Stomach (tissue), 8 donors: ENCODE measurements at regions not wholly inside any gene's neighbourhood (a gene's known extent, or its start where the extent isn't known, plus 50 kb on each side); places are given as distances from the start of the nearest gene placed in this dataset.

Experiments
- DNase-seq, 2 donors: peaks; one replicate each; pipeline versions ENCODE4 v3.0.0 to v3.0.0-alpha.2; 2013 to 2019
- H3K27ac ChIP-seq, 5 donors: fragments of 200-600 bp in 4 of 5; sonication (generic) in 4 of 5; one replicate each; pipeline ENCODE4 v1.5.1; 2013 to 2019; ENCODE audit warnings: mild to moderate bottlenecking in 1 of 5, moderate library complexity in 1 of 5
- H3K27me3 ChIP-seq, 3 donors: fragments of 200-600 bp; sonication (generic); one replicate each; pipeline ENCODE4 v1.5.1; 2017 to 2019; ENCODE audit warnings: mixed run types in 1 of 3
- H3K36me3 ChIP-seq, 4 donors: fragments of 200-600 bp; sonication (generic); 1 replicate in 3 of 4; 2 replicates in 1 of 4; pipeline ENCODE4 v1.5.1; 2016 to 2019
- H3K4me1 ChIP-seq, 4 donors: fragments of 200-600 bp; sonication (generic); one replicate each; pipeline ENCODE4 v1.5.1; 2016 to 2019
- H3K4me3 ChIP-seq, 4 donors: fragments of 200-600 bp; sonication (generic) in 3 of 4; one replicate each; pipeline ENCODE4 v1.5.1; 2016 to 2019; ENCODE audit warnings: mild to moderate bottlenecking in 1 of 4
- H3K9me3 ChIP-seq, 4 donors: fragments of 200-600 bp; sonication (generic); one replicate each; pipeline ENCODE4 v1.5.1; 2016 to 2019
- EP300 ChIP-seq: sonication (generic); formaldehyde crosslinking; IDR thresholded peaks from one replicate; pipeline ENCODE4 v1.6.1; 2017; ENCODE audit warnings: antibody characterized with exemption
- POLR2A ChIP-seq, 4 donors: fragments of 450-650 bp; IDR thresholded peaks; one replicate each; pipeline ENCODE4 v1.6.1; 2016; ENCODE audit warnings: antibody characterized with exemption in 4 of 4, control low read depth in 2 of 4, mild to moderate bottlenecking in 1 of 4, moderate library complexity in 1 of 4
- POLR2AphosphoS5 ChIP-seq, 3 donors: sonication (generic); formaldehyde crosslinking; IDR thresholded peaks; one replicate each; pipeline ENCODE4 v1.6.1; 2016; ENCODE audit warnings: antibody characterized with exemption in 3 of 3
- WGBS, 5 donors: extraction: QIAGEN DNeasy Blood & Tissue Kit in 3 of 5; methylation state at CpG; one replicate each; pipeline versions ENCODE4 v1.1.5 to v1.1.7; 2013 to 2018; 5-methylcytosine and 5-hydroxymethylcytosine counted together
- intact Hi-C: fragments of 100-400 bp; cut with DNase I; formaldehyde crosslinking; loops from one replicate; pipeline ENCODE4 v1.15.1; 2023; ENCODE audit warnings: low total_unique reads
- TF ChIP-seq, protein P1 (sequence below), 7 experiments: fragments of 450-650 bp in 4 of 7; fragments of 200-600 bp in 3 of 7; sonication (generic) in 3 of 7; IDR thresholded peaks; one replicate each; pipeline ENCODE4 v1.5.1; 2016 to 2019; ENCODE audit warnings: antibody characterized with exemption in 7 of 7, control low read depth in 2 of 7, mild to moderate bottlenecking in 1 of 7
- donor health status: healthy with polysubstance abuse.
- donor health status: Bipolar disorder and iron deficiency.
- donor health status: healthy.

DNA sequence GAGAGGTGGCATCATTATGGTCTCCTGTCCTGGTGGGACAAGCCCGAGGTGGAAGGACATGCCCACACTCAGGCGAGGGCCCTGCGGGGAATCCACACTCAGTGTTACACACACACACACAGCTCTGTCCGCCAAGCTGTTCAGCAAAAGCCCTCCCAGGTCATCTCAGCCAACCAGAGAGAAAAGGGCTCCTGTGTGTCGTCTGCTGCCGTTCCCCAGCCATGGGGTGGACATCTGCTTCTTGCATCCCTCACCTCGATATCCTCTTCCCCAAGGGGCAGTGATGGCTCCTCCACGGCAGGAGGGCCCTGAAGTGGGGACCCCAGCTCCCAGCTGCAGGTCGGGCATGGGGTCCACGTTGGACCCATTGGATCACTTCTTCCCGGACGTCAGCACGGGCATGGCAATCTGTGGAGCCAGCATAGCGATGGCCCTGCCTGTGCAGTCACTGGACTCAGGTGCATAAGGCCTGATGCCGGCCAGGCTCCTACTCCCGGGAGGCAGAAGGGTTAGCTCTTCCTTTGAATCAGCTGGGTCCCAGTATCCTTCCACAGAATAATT lies 290.1 kb downstream of the C16orf95 start:
- Histone ChIP-seq H3K36me3 (no peaks in the 10 kb centered on the region), H3K4me3 (no peak overlapping the region), H3K9me3 (no peaks in the 10 kb centered on the region), H3K27me3 (peaks cover 0 to 46% (median 3%) of the 10 kb centered on the region in 3 donors), H3K27ac (no peak overlapping the region), H3K4me1 (no peaks in the 10 kb centered on the region)
- TF ChIP-seq POLR2A (IDR thresholded peaks at IDR 0.05), result no peak
- TF ChIP-seq, protein P1, sequence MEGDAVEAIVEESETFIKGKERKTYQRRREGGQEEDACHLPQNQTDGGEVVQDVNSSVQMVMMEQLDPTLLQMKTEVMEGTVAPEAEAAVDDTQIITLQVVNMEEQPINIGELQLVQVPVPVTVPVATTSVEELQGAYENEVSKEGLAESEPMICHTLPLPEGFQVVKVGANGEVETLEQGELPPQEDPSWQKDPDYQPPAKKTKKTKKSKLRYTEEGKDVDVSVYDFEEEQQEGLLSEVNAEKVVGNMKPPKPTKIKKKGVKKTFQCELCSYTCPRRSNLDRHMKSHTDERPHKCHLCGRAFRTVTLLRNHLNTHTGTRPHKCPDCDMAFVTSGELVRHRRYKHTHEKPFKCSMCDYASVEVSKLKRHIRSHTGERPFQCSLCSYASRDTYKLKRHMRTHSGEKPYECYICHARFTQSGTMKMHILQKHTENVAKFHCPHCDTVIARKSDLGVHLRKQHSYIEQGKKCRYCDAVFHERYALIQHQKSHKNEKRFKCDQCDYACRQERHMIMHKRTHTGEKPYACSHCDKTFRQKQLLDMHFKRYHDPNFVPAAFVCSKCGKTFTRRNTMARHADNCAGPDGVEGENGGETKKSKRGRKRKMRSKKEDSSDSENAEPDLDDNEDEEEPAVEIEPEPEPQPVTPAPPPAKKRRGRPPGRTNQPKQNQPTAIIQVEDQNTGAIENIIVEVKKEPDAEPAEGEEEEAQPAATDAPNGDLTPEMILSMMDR (IDR thresholded peaks at IDR 0.05), result no peak
- TF ChIP-seq POLR2AphosphoS5 (IDR thresholded peaks at IDR 0.05), result no peak
- no peak for TF ChIP-seq EP300
- no peak for DNase-seq
- intact Hi-C loops, result no loop called here
- WGBS, 5 donors, result 81 to 86% (median 84%) methylated on average over 16 of the region's 16 CpGs

DNA sequence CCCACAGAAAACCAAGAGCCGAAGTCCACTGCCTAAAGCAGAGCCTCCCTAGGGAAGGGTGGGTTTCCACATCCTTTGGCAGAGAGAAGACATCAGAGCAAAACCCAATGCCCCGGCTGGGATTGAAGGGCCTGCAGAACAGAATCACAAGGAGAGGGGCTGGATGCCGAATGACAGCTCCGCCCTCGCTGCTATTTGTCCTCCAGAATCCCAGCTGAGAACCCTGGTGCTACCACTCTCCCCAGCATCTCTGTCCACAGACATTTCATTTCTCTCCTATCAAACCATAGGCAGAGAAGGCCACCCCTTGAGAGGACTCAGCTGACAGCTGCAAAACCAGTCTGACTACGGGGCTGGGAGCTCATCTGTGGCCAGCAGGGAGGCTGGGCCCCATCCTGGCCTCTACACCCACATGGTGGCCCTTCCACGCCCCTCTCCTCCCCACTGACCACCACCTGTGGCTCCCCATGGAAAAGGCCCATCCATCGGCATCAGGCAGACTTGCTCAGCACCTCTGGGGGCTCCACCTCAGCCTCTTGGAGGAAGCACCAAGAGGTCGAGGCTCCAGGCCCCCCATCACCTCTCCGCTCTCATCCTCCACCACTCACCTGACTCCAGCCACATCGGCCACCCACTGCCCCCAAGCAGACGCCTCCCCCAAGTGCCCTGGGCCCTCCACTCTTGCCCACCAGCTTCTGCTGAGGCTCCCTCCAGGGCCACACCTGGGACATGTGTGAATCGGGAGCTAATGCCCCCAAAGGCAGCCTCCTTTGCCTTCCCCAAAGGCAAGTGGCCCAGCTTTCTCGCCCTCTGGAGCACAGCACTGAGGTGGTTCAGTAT lies 288.5 kb downstream of the C16orf95 start:
- Histone ChIP-seq H3K27ac (no peak overlapping the region), H3K9me3 (no peaks in the 10 kb centered on the region), H3K4me3 (no peak overlapping the region), H3K27me3 (peaks cover 0 to 54% (median 3%) of the 10 kb centered on the region in 3 donors), H3K36me3 (no peaks in the 10 kb centered on the region), H3K4me1 (no peaks in the 10 kb centered on the region)
- TF ChIP-seq, protein P1 (IDR thresholded peaks at IDR 0.05), result no peak
- no peak for TF ChIP-seq EP300
- DNase-seq, result no peak
- WGBS, 5 donors, result 70 to 86% (median 80%) methylated on average over 12 to 14 of the region's 14 CpGs
- intact Hi-C loops, result no loop called here

DNA sequence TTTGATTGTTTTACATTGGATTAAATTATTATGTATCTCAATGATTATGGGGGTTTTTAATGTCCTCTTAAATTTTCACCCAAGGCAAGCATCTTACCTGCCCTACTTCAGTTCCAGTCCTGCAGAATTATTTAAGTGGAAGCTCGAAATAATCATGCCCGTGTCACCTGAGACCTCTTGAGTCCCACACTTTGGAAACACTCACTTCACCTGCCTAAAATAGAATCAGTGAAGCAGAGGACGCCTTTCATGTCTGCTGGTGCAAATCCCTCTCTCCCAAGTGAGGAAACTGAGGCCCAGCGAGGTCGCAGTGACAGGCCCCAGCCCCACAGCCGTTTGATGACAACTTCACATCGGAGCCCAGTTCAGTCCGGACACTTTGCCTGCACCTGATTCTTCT lies 284.6 kb downstream of the C16orf95 start:
- TF ChIP-seq, protein P1 (IDR thresholded peaks at IDR 0.05), result no peak
- TF ChIP-seq POLR2AphosphoS5 (IDR thresholded peaks at IDR 0.05) (no peak), POLR2A (IDR thresholded peaks at IDR 0.05) (no peak), EP300 (no peak)
- 62 to 73% (median 68%) methylated on average over 8 of the region's 8 CpGs for WGBS, 5 donors
- intact Hi-C loops, result no loop called here

GRCh38 chr16:87033021-87033471 lies 284.1 kb downstream of the C16orf95 start:
- H3K36me3 ChIP-seq, result no peaks in the 10 kb centered on the region
- WGBS, 5 donors, result 73 to 80% (median 80%) methylated on average over 14 to 15 of the region's 15 CpGs
- no peak for DNase-seq
- H3K4me3 ChIP-seq, result no peak overlapping the region
- H3K9me3 ChIP-seq, result no peaks in the 10 kb centered on the region
- no peak overlapping the region for H3K27ac ChIP-seq
- peaks cover 0 to 48% (median 0%) of the 10 kb centered on the region in 3 donors for H3K27me3 ChIP-seq
- no peaks in the 10 kb centered on the region for H3K4me1 ChIP-seq
- intact Hi-C loops, result no loop called here
- TF ChIP-seq POLR2AphosphoS5 (IDR thresholded peaks at IDR 0.05), result no peak
- TF ChIP-seq EP300, result no peak
- no peak for TF ChIP-seq POLR2A (IDR thresholded peaks at IDR 0.05)
- TF ChIP-seq, protein P1 (IDR thresholded peaks at IDR 0.05), result no peak

More for the DNA sequence above, 284.6 kb downstream of the C16orf95 start:
- no peak for DNase-seq
- H3K27ac ChIP-seq, result no peak overlapping the region
- H3K4me3 ChIP-seq, result no peak overlapping the region
- no peaks in the 10 kb centered on the region for H3K4me1 ChIP-seq
- no peaks in the 10 kb centered on the region for H3K36me3 ChIP-seq
- peaks cover 0 to 46% (median 0%) of the 10 kb centered on the region in 3 donors for H3K27me3 ChIP-seq
- H3K9me3 ChIP-seq, result no peaks in the 10 kb centered on the region
